NCI-H1436 (cell line): ENCODE measurements at regions not wholly inside any gene's neighbourhood (a gene's known extent, or its start where the extent isn't known, plus 50 kb on each side); places are given as distances from the start of the nearest gene placed in this dataset.

Source experiments
- DNase-seq: peaks from one replicate; lab custom pipeline; 2025; lab: John Stamatoyannopoulos, UW

- no peak for DNase-seq
Measured at GRCh38 chr2:126990605-126991532, 92.2 kb downstream of the TEX51 start.

GRCh38 chr2:126994340-126994777 is 95.7 kb downstream of the TEX51 start:
- no peak for DNase-seq

GRCh38 chr2:126995621-126996377 is 97.1 kb downstream of the TEX51 start:
- DNase-seq, result no peak

GRCh38 chr2:126996378-126996699 is 97.6 kb downstream of the TEX51 start:
- DNase-seq, result no peak
